PC-9 (cell line): ENCODE measurements at regions not wholly inside any gene's neighbourhood (a gene's known extent, or its start where the extent isn't known, plus 50 kb on each side); places are given as distances from the start of the nearest gene placed in this dataset.

ENCODE experiments used
- EZH2 ChIP-seq: fragments of 200-600 bp; sonication (generic); IDR thresholded peaks from 2 replicates; pipeline ENCODE4 v1.8.0; 2017; ENCODE audit warnings: antibody characterized with exemption, low read depth
- TF ChIP-seq, protein P1 (sequence below): fragments of 200-600 bp; sonication (generic); conservative IDR thresholded peaks from 2 replicates; pipeline ENCODE4 v1.6.1; 2017; ENCODE audit warnings: mixed run types, antibody characterized with exemption, mild to moderate bottlenecking, moderate library complexity

DNA sequence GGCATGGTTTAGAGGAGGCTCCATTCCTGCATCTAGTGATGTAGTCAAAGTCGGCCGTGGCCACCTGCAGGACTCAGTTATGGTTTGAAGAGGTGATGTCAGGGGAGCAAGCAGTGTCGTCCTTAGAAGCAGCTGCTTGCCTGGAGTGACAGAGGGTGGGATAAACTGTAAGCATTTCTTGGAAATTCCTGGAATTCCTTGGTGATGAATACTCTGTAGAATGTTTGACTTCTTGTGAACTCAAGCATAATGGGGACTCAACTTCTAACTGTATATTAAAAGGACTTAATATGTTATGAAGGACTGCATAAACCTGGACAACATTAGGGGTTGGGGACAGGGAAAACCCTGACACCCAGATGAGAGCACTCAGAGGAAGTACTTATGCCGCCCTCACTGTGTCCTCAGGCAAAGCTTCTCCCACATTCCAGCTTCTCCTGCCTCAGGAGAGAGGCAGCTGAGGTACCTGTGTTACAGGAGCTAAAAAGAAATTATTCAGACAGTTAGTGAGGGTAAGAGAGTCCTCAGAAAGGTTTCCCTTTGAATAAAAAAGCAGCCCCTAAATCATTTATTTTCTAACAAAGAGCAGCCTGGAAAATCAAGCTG is 459.9 kb upstream of the CELF4 start:
- TF ChIP-seq, protein P1, sequence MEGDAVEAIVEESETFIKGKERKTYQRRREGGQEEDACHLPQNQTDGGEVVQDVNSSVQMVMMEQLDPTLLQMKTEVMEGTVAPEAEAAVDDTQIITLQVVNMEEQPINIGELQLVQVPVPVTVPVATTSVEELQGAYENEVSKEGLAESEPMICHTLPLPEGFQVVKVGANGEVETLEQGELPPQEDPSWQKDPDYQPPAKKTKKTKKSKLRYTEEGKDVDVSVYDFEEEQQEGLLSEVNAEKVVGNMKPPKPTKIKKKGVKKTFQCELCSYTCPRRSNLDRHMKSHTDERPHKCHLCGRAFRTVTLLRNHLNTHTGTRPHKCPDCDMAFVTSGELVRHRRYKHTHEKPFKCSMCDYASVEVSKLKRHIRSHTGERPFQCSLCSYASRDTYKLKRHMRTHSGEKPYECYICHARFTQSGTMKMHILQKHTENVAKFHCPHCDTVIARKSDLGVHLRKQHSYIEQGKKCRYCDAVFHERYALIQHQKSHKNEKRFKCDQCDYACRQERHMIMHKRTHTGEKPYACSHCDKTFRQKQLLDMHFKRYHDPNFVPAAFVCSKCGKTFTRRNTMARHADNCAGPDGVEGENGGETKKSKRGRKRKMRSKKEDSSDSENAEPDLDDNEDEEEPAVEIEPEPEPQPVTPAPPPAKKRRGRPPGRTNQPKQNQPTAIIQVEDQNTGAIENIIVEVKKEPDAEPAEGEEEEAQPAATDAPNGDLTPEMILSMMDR = no peak
- TF ChIP-seq EZH2 = no peak
